GM12878 (cell line): ENCODE measurements at regions not wholly inside any gene's neighbourhood (a gene's known extent, or its start where the extent isn't known, plus 50 kb on each side); places are given as distances from the start of the nearest gene placed in this dataset.

Experiments used
- ATAC-seq: fragments of 200-7000 bp; cut with Tn5 transposase; 3 replicates; pipeline ENCODE4 v1.9.1; 2020; ENCODE audit warnings: mild to moderate bottlenecking, moderate library complexity
- BruUV-seq: library from RNA; stranded (reverse); fragments of 400-500 nt; replicated peaks from 2 replicates; lab custom pipeline; 2021; lab: Mats Ljungman, UMichigan
- CTCF ChIA-PET: fragments of 300-600 bp; sonication (Branson Sonifier 250); formaldehyde crosslinking; extraction: SDS; loops from one replicate; lab custom pipeline; 2021; ENCODE audit warnings: inconsistent platforms; lab: Yijun Ruan, JAX
- POLR2A ChIA-PET: fragments of 350-600 bp; formaldehyde crosslinking; extraction: SDS; loops from one replicate; lab custom pipeline; 2021; ENCODE audit warnings: inconsistent platforms; lab: Charles Lee
- RAD21 ChIA-PET: fragments of 300-600 bp; sonication (Branson Sonifier 250); formaldehyde crosslinking; loops from one replicate; lab custom pipeline; 2023; ENCODE audit warnings: antibody characterized with exemption; ENCODE audit not compliant: unreplicated experiment; lab: Charles Lee
- SMC1A ChIA-PET: fragments of 300-600 bp; sonication (Branson Sonifier 250); formaldehyde crosslinking; loops from one replicate; lab custom pipeline; 2023; ENCODE audit not compliant: unreplicated experiment, uncharacterized antibody; lab: Charles Lee
- DNase-seq: peaks from one replicate; pipeline ENCODE4 v3.0.0-alpha.2; 2011; ENCODE audit warnings: low read depth, low spot score
- FAIRE-seq: peaks from 3 replicates; lab custom pipeline; 2011; peaks lifted over from hg19 to GRCh38; lab: Jason Lieb, UNC
- H2AFZ ChIP-seq: 2 replicates; pipeline ENCODE4 v1.6.0; 2011; ENCODE audit warnings: low read depth, low read length, control low read depth; ENCODE audit not compliant: control insufficient read depth
- H3K27ac ChIP-seq: 2 replicates; pipeline ENCODE4 v1.5.1; 2011; ENCODE audit warnings: control low read depth; ENCODE audit not compliant: control insufficient read depth, insufficient read depth
- H3K27me3 ChIP-seq, 2 experiments: replicated peaks in 1 of 2; 2 replicates each; pipeline versions ENCODE4 v1.6.0 to v1.6.1; 2011; ENCODE audit warnings: low read length in 1 of 2; ENCODE audit not compliant: control insufficient read depth in 2 of 2, insufficient read depth in 2 of 2
- H3K36me3 ChIP-seq, 2 experiments: 2 replicates each; pipeline ENCODE4 v1.5.1; 2011; ENCODE audit warnings: low read length in 1 of 2; ENCODE audit not compliant: control insufficient read depth in 2 of 2, insufficient read depth in 2 of 2
- H3K4me1 ChIP-seq: 2 replicates; pipeline ENCODE4 v1.6.1; 2011; ENCODE audit warnings: mild to moderate bottlenecking, low read length, moderate library complexity, mixed read lengths; ENCODE audit not compliant: control insufficient read depth, insufficient read depth
- H3K4me2 ChIP-seq: 2 replicates; pipeline ENCODE4 v1.6.0; 2011; ENCODE audit warnings: control low read depth; ENCODE audit not compliant: control insufficient read depth, insufficient read depth
- H3K4me3 ChIP-seq: fragments of 200-600 bp; sonication (generic); 2 replicates; pipeline ENCODE4 v1.5.1; 2016
- H3K79me2 ChIP-seq: 2 replicates; pipeline ENCODE4 v1.6.0; 2011; ENCODE audit warnings: low read length; ENCODE audit not compliant: control insufficient read depth, insufficient read depth
- H3K9ac ChIP-seq: 2 replicates; pipeline ENCODE4 v1.8.0; 2011; ENCODE audit warnings: low read length, control low read depth, mixed read lengths; ENCODE audit not compliant: control insufficient read depth, insufficient read depth
- H3K9me3 ChIP-seq: replicated peaks from 3 replicates; pipeline ENCODE4 v1.5.1; 2011; ENCODE audit warnings: mild to moderate bottlenecking, low read length; ENCODE audit not compliant: control insufficient read depth, insufficient read depth
- H4K20me1 ChIP-seq: 2 replicates; pipeline ENCODE4 v1.6.0; 2011; ENCODE audit not compliant: control insufficient read depth, insufficient read depth
- BCL11A ChIP-seq: IDR thresholded peaks from 2 replicates; pipeline ENCODE4 v1.6.1; 2011; ENCODE audit warnings: low read depth, low read length
- HDGF ChIP-seq: fragments of 450-650 bp; IDR thresholded peaks from 2 replicates; pipeline ENCODE4 v1.6.1; 2016; ENCODE audit warnings: antibody characterized with exemption
- MEF2B ChIP-seq: fragments of 450-650 bp; IDR thresholded peaks from 2 replicates; pipeline ENCODE4 v1.6.1; 2018; ENCODE audit warnings: mild to moderate bottlenecking, moderate library complexity; ENCODE audit not compliant: partially characterized antibody, poor library complexity, severe bottlenecking
- PML ChIP-seq: IDR thresholded peaks from 2 replicates; pipeline ENCODE4 v1.6.1; 2012; ENCODE audit warnings: low read length, inconsistent platforms
- YBX1 ChIP-seq: fragments of 450-650 bp; IDR thresholded peaks from 2 replicates; pipeline ENCODE4 v1.6.1; 2016; ENCODE audit warnings: antibody characterized with exemption
- YY1 ChIP-seq: IDR thresholded peaks from 2 replicates; pipeline ENCODE4 v1.6.1; 2011; ENCODE audit warnings: low read depth, mild to moderate bottlenecking, low read length
- ZBED1 ChIP-seq: IDR thresholded peaks from 2 replicates; pipeline ENCODE4 v1.6.1; 2016; ENCODE audit warnings: borderline replicate concordance
- ZNF24 ChIP-seq: fragments of 450-650 bp; IDR thresholded peaks from 2 replicates; pipeline ENCODE4 v1.6.1; 2017; ENCODE audit warnings: antibody characterized with exemption, mild to moderate bottlenecking
- ZNF384 ChIP-seq: IDR thresholded peaks from 2 replicates; pipeline ENCODE4 v1.6.1; 2012; ENCODE audit warnings: low read depth, mild to moderate bottlenecking, low read length, improper control_type of control experiment, borderline replicate concordance
- WGBS: methylation state at CpG from one replicate; pipeline ENCODE4 v1.1.6; 2016; ENCODE audit warnings: low lambda C conversion rate; ENCODE audit not compliant: insufficient replicate concordance, insufficient coverage; ENCODE audit errors: missing lambda C conversion rate; 5-methylcytosine and 5-hydroxymethylcytosine counted together
- in situ Hi-C: fragments of 300-500 bp; cut with MboI; formaldehyde crosslinking; loops from 9 replicates; pipeline ENCODE4 v1.14.3; 2018; ENCODE audit warnings: mixed read lengths
- intact Hi-C: fragments of 100-400 bp; cut with micrococcal nuclease; formaldehyde crosslinking; loops from one replicate; pipeline ENCODE4 v1.14.2; 2022; ENCODE audit not compliant: unreplicated experiment
- TF ChIP-seq, protein P1 (sequence below): IDR thresholded peaks from 2 replicates; pipeline ENCODE4 v1.6.1; 2011; ENCODE audit warnings: borderline replicate concordance, low read depth, mild to moderate bottlenecking, moderate library complexity, mixed read lengths, low read length; ENCODE audit not compliant: insufficient read depth; ENCODE audit errors: extremely low read length

DNA sequence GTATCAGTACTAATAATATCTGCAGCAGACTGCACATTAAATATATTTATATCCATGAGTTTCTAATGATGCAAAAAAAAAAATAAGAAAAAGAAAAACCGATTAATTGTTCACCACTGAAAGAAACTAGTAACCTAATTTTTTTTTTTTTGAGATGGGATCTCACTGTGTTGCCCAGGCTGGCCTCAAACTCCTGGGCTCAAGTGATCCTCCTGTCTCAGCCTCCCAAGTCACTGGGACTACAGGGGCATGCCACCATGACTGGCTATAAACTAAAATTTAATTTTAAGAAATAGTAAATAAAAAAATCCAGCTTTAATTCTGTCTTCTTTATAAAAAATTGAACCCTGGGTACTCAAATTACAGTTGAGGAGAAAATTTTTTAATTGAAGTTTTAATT is 358.2 kb downstream of the QKI start:
- FAIRE-seq (no peak), DNase-seq (no peak), ATAC-seq (no peak)
- Histone ChIP-seq H3K4me3 (no peak overlapping the region), H3K4me2 (no peak overlapping the region), H3K9me3 (no peaks in the 10 kb centered on the region), H3K79me2 (no peaks in the 10 kb centered on the region), H3K36me3 (no peaks in the 10 kb centered on the region), H3K27ac (no peak overlapping the region), H3K27me3 (no peaks in the 10 kb centered on the region), H3K4me1 (no peaks in the 10 kb centered on the region), H2AFZ (no peak overlapping the region), H4K20me1 (no peaks in the 10 kb centered on the region), H3K9ac (no peak overlapping the region)
- no peak for TF ChIP-seq HDGF
- TF ChIP-seq YBX1: no peak
- TF ChIP-seq YY1: no peak
- no peak for TF ChIP-seq ZNF24
- TF ChIP-seq BCL11A: no peak
- no peak for TF ChIP-seq MEF2B
- TF ChIP-seq PML: no peak
- ChIA-PET RAD21 (no interaction called here), SMC1A (no interaction called here), CTCF (no interaction called here), POLR2A (no interaction called here)
- intact Hi-C loops: no loop called here
- WGBS: 0% methylated on average over 1 of the region's 1 CpG
- BruUV-seq: no TSS peak
- in situ Hi-C loops: no loop called here

DNA sequence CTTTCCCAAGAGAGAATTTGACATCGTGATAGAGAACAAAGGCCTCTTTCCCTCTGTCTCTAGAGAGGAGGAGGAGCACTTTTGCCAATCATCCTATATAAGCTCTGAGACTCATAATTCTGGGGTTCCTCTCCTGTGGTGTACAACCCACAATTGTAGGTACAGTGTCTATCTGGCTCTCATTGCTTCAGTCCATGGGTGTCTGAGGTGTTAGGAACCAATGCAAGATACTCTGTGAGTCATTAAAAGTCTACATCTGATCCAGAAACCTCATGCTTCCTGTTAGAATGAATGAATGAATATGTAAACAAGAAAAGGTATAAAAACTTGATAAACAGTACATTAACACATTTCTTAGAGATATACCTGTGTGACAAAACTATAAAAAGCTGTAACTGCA is 356.7 kb downstream of the QKI start:
- Histone ChIP-seq H3K9ac (no peak overlapping the region), H3K79me2 (no peaks in the 10 kb centered on the region), H3K4me3 (no peak overlapping the region), H3K27ac (no peak overlapping the region), H3K27me3 (no peaks in the 10 kb centered on the region), H4K20me1 (no peaks in the 10 kb centered on the region), H3K4me1 (no peaks in the 10 kb centered on the region), H3K36me3 (no peaks in the 10 kb centered on the region), H3K9me3 (no peaks in the 10 kb centered on the region), H2AFZ (no peak overlapping the region), H3K4me2 (no peak overlapping the region)
- in situ Hi-C loops: no loop called here
- WGBS: 33% methylated on average over 1 of the region's 1 CpG
- BruUV-seq: no TSS peak
- FAIRE-seq: no peak
- intact Hi-C loops: no loop called here
- CTCF ChIA-PET: no interaction called here
- no peak for ATAC-seq
- RAD21 ChIA-PET: no interaction called here
- SMC1A ChIA-PET: no interaction called here
- no peak for DNase-seq
- TF ChIP-seq ZBED1 (no peak), ZNF384 (no peak)
- TF ChIP-seq, protein P1, sequence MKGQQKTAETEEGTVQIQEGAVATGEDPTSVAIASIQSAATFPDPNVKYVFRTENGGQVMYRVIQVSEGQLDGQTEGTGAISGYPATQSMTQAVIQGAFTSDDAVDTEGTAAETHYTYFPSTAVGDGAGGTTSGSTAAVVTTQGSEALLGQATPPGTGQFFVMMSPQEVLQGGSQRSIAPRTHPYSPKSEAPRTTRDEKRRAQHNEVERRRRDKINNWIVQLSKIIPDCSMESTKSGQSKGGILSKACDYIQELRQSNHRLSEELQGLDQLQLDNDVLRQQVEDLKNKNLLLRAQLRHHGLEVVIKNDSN: no peak
- POLR2A ChIA-PET: no interaction called here
